ENCODE measurements at regions not wholly inside any gene's neighbourhood (a gene's known extent, or its start where the extent isn't known, plus 50 kb on each side); places are given as distances from the start of the nearest gene placed in this dataset.
A peak's percentile ranks its signal among the peaks of the same experiment; 100 is the strongest.

GRCh38 chr20:55685841-55686240 is 319.5 kb downstream of the CBLN4 start:
- intact Hi-C loops (cut with DNase I, micrococcal nuclease) = no loop called here
- no peaks in the 10 kb centered on the region for H3K36me3 ChIP-seq (ENCODE audit: low read depth)
- ATAC-seq (no peak), DNase-seq (no peak)
- TF ChIP-seq CTCF (IDR thresholded peaks at IDR 0.05) = no peak
- no peaks in the 10 kb centered on the region for H3K4me1 ChIP-seq (ENCODE audit: low read depth)
- H3K4me3 ChIP-seq = no peak overlapping the region
- no peaks in the 10 kb centered on the region for H3K9me3 ChIP-seq

GRCh38 chr20:55685425-55685824 is 319.9 kb downstream of the CBLN4 start:
- intact Hi-C loops (cut with DNase I, micrococcal nuclease) = no loop called here
- DNase-seq = no peak
- no peak for TF ChIP-seq CTCF (IDR thresholded peaks at IDR 0.05)
- no peaks in the 10 kb centered on the region for H3K4me1 ChIP-seq (ENCODE audit: low read depth)
- no peak for ATAC-seq
- no peak overlapping the region for H3K4me3 ChIP-seq
- H3K36me3 ChIP-seq (ENCODE audit: low read depth) = no peaks in the 10 kb centered on the region
- H3K9me3 ChIP-seq = no peaks in the 10 kb centered on the region

- DNase-seq (no peak), ATAC-seq (peak; percentile 37)
- intact Hi-C loops (cut with DNase I, micrococcal nuclease) = no loop called here
- Histone ChIP-seq H3K9me3 (no peaks in the 10 kb centered on the region), H3K36me3 (ENCODE audit: low read depth) (no peaks in the 10 kb centered on the region), H3K4me3 (no peak overlapping the region), H3K4me1 (ENCODE audit: low read depth) (no peaks in the 10 kb centered on the region)
- no peak for TF ChIP-seq CTCF (IDR thresholded peaks at IDR 0.05)
Measured at GRCh38 chr20:55684578-55684977, 320.7 kb downstream of the CBLN4 start.

- peak; percentile 56 for ATAC-seq
- no peak for TF ChIP-seq CTCF (IDR thresholded peaks at IDR 0.05)
- Histone ChIP-seq H3K9me3 (no peaks in the 10 kb centered on the region), H3K4me3 (no peak overlapping the region), H3K36me3 (ENCODE audit: low read depth) (no peaks in the 10 kb centered on the region), H3K4me1 (ENCODE audit: low read depth) (peaks cover 5% of the 10 kb centered on the region)
- intact Hi-C loops (cut with DNase I, micrococcal nuclease) = no loop called here
- no peak for DNase-seq
Measured at GRCh38 chr20:55678970-55679667, 326.2 kb downstream of the CBLN4 start.

GRCh38 chr20:55678126-55678525 is 327.2 kb downstream of the CBLN4 start:
- Histone ChIP-seq H3K36me3 (ENCODE audit: low read depth) (no peaks in the 10 kb centered on the region), H3K4me3 (no peak overlapping the region), H3K9me3 (no peaks in the 10 kb centered on the region), H3K4me1 (ENCODE audit: low read depth) (peaks cover 5% of the 10 kb centered on the region)
- intact Hi-C loops (cut with DNase I, micrococcal nuclease) = no loop called here
- TF ChIP-seq CTCF (IDR thresholded peaks at IDR 0.05) = no peak
- peak; percentile 78 for ATAC-seq
- peak in 1 of 3 donors; percentile 54 for DNase-seq

- ATAC-seq (no peak), DNase-seq (no peak)
- Histone ChIP-seq H3K4me1 (ENCODE audit: low read depth) (peaks cover 5% of the 10 kb centered on the region), H3K36me3 (ENCODE audit: low read depth) (no peaks in the 10 kb centered on the region), H3K9me3 (no peaks in the 10 kb centered on the region), H3K4me3 (no peak overlapping the region)
- no peak for TF ChIP-seq CTCF (IDR thresholded peaks at IDR 0.05)
- intact Hi-C loops (cut with DNase I, micrococcal nuclease) = no loop called here
Measured at GRCh38 chr20:55677011-55677410, 328.3 kb downstream of the CBLN4 start.

All from mucosa of descending colon (tissue), 3 donors.